Activated naive CD4-positive, alpha-beta T cell treated with anti-CD3 and anti-CD28 coated beads for 36 hours (primary cell): ENCODE measurements at regions not wholly inside any gene's neighbourhood (a gene's known extent, or its start where the extent isn't known, plus 50 kb on each side); places are given as distances from the start of the nearest gene placed in this dataset.

Experiments used
- CTCF ChIA-PET: fragments of 350-600 bp; sonication (Branson Sonifier 250); formaldehyde crosslinking; loops from one replicate; lab custom pipeline; 2021; ENCODE audit warnings: antibody characterized with exemption; lab: Charles Lee
- DNase-seq: peaks from one replicate; pipeline ENCODE4 v3.0.0-alpha.2; 2020
- H3K27ac Mint-ChIP-seq: one replicate; pipeline ENCODE4 v1.8.0; 2021; ENCODE audit warnings: mild to moderate bottlenecking, mixed read lengths
- H3K27me3 Mint-ChIP-seq: one replicate; pipeline ENCODE4 v1.8.0; 2021; ENCODE audit warnings: low read depth, mixed read lengths
- H3K36me3 Mint-ChIP-seq: one replicate; pipeline ENCODE4 v1.8.0; 2021; ENCODE audit warnings: low read depth, mixed read lengths
- H3K4me1 Mint-ChIP-seq: one replicate; pipeline ENCODE4 v1.8.0; 2021; ENCODE audit warnings: low read depth, mixed read lengths
- H3K4me3 Mint-ChIP-seq: one replicate; pipeline ENCODE4 v1.8.0; 2021; ENCODE audit warnings: mild to moderate bottlenecking, moderate library complexity, mixed read lengths
- H3K9me3 Mint-ChIP-seq: one replicate; pipeline ENCODE4 v1.8.0; 2021; ENCODE audit warnings: mixed read lengths
- intact Hi-C: fragments of 100-400 bp; cut with micrococcal nuclease; formaldehyde crosslinking; loops from one replicate; pipeline ENCODE4 v1.15.1; 2023

DNA sequence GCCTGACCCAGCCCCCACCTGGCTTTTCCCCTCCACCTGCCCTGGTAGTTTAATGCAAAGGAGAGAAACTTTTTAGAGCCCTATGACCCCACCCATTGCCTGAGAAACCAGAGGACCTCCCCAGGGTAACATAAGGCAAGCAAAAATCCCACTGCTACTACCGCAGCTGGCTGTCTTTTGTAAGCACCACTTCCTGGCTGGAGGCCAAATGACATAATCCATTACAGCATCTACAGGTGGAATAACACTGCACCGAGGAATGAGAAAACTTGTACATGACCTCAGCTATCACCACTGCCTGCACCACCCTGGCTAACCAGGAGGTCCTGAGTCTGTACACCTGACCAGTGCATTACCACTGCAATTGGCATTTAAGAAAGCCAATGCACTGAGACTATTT, 149.6 kb upstream of the GALNT5 start:
- H3K27me3 Mint-ChIP-seq, result peaks cover 4% of the 10 kb centered on the region
- no peak for DNase-seq
- CTCF ChIA-PET, result interaction anchor here (0.8 kb wide), 1 partner anchor 20 kb away, joined by 3 read pairs; no protein-coding TSS in a partner anchor
- H3K36me3 Mint-ChIP-seq, result no peaks in the 10 kb centered on the region
- H3K9me3 Mint-ChIP-seq, result peaks cover 10% of the 10 kb centered on the region
- H3K27ac Mint-ChIP-seq, result no peak overlapping the region
- intact Hi-C loops, result no loop called here
- H3K4me1 Mint-ChIP-seq, result no peaks in the 10 kb centered on the region
- H3K4me3 Mint-ChIP-seq, result no peak overlapping the region

GRCh38 chr2:157122776-157123175, 134.7 kb upstream of the GALNT5 start:
- H3K36me3 Mint-ChIP-seq, result no peaks in the 10 kb centered on the region
- no peaks in the 10 kb centered on the region for H3K27me3 Mint-ChIP-seq
- intact Hi-C loops, result no loop called here
- H3K4me3 Mint-ChIP-seq, result no peak overlapping the region
- H3K27ac Mint-ChIP-seq, result no peak overlapping the region
- H3K9me3 Mint-ChIP-seq, result peaks cover 6% of the 10 kb centered on the region
- CTCF ChIA-PET, result no interaction called here
- H3K4me1 Mint-ChIP-seq, result no peaks in the 10 kb centered on the region
- no peak for DNase-seq

DNA sequence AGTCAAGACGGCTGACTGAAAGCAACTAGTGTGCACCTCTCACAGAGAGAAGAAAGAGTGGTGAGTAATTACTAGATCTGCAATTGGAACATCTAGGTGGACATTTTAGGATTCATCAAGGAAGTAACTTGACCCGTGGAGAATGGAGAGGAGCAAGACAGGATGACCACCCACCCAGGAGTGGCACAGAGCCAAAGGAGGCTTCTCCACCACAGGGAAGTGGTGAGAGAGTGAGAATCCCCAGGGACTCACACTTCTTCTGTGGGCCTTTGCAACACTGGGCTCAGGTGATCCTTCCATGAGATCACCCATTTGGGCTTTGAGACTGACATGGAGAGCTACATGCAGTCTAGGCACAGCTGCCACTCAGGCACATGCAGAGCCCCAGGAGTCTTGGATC, 132.8 kb upstream of the GALNT5 start:
- Mint-ChIP-seq H3K9me3 (no peaks in the 10 kb centered on the region), H3K27me3 (no peaks in the 10 kb centered on the region), H3K4me1 (no peaks in the 10 kb centered on the region), H3K27ac (no peak overlapping the region), H3K36me3 (no peaks in the 10 kb centered on the region), H3K4me3 (no peak overlapping the region)
- intact Hi-C loops, result no loop called here
- CTCF ChIA-PET, result no interaction called here
- no peak for DNase-seq

DNA sequence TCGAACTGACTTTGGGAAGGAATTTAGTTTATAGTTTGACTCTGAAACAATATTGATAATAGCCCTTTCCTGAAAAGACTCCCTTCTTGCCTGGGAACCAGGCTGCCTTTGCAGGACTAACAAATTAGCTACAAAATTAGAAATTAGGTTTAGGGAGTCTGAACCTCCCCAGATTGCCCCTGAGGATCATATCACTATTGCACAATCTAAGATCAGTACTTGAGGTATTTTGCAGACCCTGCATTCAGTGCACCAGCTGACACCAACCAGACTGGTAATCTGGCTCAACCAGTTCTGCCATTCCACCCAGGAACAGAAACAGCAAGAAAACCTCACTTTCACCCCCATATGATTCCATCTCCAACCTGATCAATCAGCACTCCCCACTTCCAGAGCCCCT, 131.8 kb upstream of the GALNT5 start:
- Mint-ChIP-seq H3K4me1 (no peaks in the 10 kb centered on the region), H3K27ac (no peak overlapping the region), H3K4me3 (no peak overlapping the region), H3K9me3 (no peaks in the 10 kb centered on the region), H3K27me3 (no peaks in the 10 kb centered on the region), H3K36me3 (no peaks in the 10 kb centered on the region)
- no peak for DNase-seq
- intact Hi-C loops, result no loop called here
- CTCF ChIA-PET, result interaction anchor here (0.6 kb wide), 1 partner anchor 831 kb away, joined by 3 read pairs; no protein-coding TSS in a partner anchor

- no peaks in the 10 kb centered on the region for H3K4me1 Mint-ChIP-seq
- H3K36me3 Mint-ChIP-seq, result no peaks in the 10 kb centered on the region
- intact Hi-C loops, result no loop called here
- no peaks in the 10 kb centered on the region for H3K27me3 Mint-ChIP-seq
- no peaks in the 10 kb centered on the region for H3K9me3 Mint-ChIP-seq
- no peak for DNase-seq
- no peak overlapping the region for H3K27ac Mint-ChIP-seq
- H3K4me3 Mint-ChIP-seq, result no peak overlapping the region
- CTCF ChIA-PET, result interaction anchor here (0.6 kb wide), 1 partner anchor 9 kb away, joined by 4 read pairs; no protein-coding TSS in a partner anchor
Observed at GRCh38 chr2:157127249-157128012, 130.1 kb upstream of the GALNT5 start.

DNA sequence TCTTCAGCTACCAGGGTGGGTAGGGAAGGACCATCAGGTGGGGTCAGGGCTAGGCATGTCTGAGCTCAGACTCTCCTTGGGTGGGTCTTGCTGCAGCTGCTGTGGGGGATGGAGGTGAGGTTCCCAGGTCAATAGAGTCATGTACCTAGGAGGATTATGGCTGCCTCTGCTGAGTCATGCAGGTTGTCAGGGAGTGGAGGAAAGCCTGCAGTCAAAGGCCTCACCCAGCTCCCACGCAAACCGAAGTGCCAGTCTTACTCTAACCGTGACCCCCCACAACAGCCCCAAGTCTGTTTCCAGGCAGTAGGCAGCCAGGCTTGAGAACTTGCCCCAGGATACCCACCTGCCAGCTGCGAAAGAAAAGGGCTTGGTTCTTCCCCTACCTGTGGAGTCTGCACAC, 113.6 kb upstream of the GALNT5 start:
- no peaks in the 10 kb centered on the region for H3K9me3 Mint-ChIP-seq
- H3K27ac Mint-ChIP-seq, result no peak overlapping the region
- CTCF ChIA-PET, result no interaction called here
- no peaks in the 10 kb centered on the region for H3K4me1 Mint-ChIP-seq
- intact Hi-C loops, result no loop called here
- DNase-seq, result no peak
- H3K4me3 Mint-ChIP-seq, result no peak overlapping the region
- peaks cover 6% of the 10 kb centered on the region for H3K27me3 Mint-ChIP-seq
- no peaks in the 10 kb centered on the region for H3K36me3 Mint-ChIP-seq

GRCh38 chr2:157149270-157149669, 108.2 kb upstream of the GALNT5 start:
- H3K4me3 Mint-ChIP-seq, result no peak overlapping the region
- CTCF ChIA-PET, result no interaction called here
- H3K9me3 Mint-ChIP-seq, result no peaks in the 10 kb centered on the region
- peaks cover 4% of the 10 kb centered on the region for H3K27me3 Mint-ChIP-seq
- DNase-seq, result no peak
- no peaks in the 10 kb centered on the region for H3K36me3 Mint-ChIP-seq
- intact Hi-C loops, result no loop called here
- no peak overlapping the region for H3K27ac Mint-ChIP-seq
- H3K4me1 Mint-ChIP-seq, result no peaks in the 10 kb centered on the region

DNA sequence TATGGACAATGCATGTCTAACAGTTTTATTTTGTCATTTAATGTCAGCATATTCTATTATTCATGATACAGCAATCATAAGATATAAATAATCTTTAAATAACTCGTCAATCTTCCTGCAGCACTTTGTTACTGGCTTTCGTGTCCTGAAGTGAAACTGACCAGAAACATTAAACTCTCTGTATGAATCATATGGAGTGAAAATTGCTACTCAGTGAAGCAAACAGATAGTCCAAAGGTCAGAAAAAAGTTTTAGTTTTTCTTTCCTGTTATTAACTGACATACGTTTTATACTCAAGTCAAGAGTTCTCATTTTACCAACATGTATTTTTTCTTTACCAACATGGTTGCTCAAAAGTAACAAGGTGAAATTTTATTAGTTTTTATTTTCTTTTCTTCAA, 106.8 kb upstream of the GALNT5 start:
- H3K9me3 Mint-ChIP-seq, result no peaks in the 10 kb centered on the region
- no peak for DNase-seq
- no peak overlapping the region for H3K27ac Mint-ChIP-seq
- no peaks in the 10 kb centered on the region for H3K36me3 Mint-ChIP-seq
- intact Hi-C loops, result no loop called here
- no peak overlapping the region for H3K4me3 Mint-ChIP-seq
- no peaks in the 10 kb centered on the region for H3K4me1 Mint-ChIP-seq
- CTCF ChIA-PET, result no interaction called here
- H3K27me3 Mint-ChIP-seq, result peaks cover 1% of the 10 kb centered on the region

DNA sequence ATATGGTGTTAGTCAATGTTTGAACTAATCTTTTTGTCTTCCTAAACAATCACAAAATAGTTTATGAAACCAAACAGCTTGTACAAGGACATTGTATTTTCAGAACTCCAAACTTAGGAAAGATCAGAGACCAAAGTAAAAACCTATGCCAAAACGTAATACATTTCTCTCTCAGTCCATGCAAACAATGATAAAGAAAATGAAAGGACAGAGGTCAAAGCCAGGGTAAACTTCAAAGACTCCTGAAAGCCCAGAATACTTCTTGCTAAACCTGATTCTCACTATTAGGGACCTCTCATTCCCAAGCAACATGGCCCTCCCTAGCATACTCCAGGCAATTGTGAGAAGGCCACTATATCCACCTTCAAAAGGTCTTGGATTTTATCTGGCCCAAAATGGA, 105.1 kb upstream of the GALNT5 start:
- H3K9me3 Mint-ChIP-seq, result no peaks in the 10 kb centered on the region
- intact Hi-C loops, result no loop called here
- no peak overlapping the region for H3K4me3 Mint-ChIP-seq
- H3K4me1 Mint-ChIP-seq, result no peaks in the 10 kb centered on the region
- no peak for DNase-seq
- H3K27me3 Mint-ChIP-seq, result peaks cover 1% of the 10 kb centered on the region
- CTCF ChIA-PET, result no interaction called here
- H3K27ac Mint-ChIP-seq, result no peak overlapping the region
- H3K36me3 Mint-ChIP-seq, result no peaks in the 10 kb centered on the region

GRCh38 chr2:157155992-157156391, 101.5 kb upstream of the GALNT5 start:
- Mint-ChIP-seq H3K36me3 (no peaks in the 10 kb centered on the region), H3K27ac (no peak overlapping the region), H3K9me3 (no peaks in the 10 kb centered on the region), H3K4me1 (no peaks in the 10 kb centered on the region), H3K4me3 (no peak overlapping the region), H3K27me3 (no peaks in the 10 kb centered on the region)
- intact Hi-C loops, result no loop called here
- CTCF ChIA-PET, result no interaction called here
- DNase-seq, result no peak

DNA sequence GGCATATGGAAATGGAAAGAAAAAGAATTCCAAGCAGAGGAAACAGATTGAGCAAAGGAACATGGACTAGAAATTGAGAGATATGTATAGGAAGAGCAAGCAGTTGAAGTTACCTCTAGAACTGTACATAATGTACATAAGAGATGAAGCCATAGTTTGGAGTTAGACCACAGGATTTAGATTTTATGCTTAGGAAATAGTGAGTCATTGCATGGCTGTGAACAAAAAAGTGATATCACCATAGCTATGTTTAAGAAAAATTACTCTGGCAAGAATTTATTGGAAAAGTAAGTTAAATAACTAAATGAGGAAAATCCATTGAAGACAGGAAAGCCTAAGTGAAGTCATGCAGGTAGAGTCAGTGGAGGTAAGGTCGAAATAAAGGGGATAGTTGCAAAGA, 99.4 kb upstream of the GALNT5 start:
- Mint-ChIP-seq H3K27me3 (no peaks in the 10 kb centered on the region), H3K4me3 (no peak overlapping the region), H3K4me1 (no peaks in the 10 kb centered on the region), H3K36me3 (no peaks in the 10 kb centered on the region), H3K9me3 (no peaks in the 10 kb centered on the region), H3K27ac (no peak overlapping the region)
- no peak for DNase-seq
- intact Hi-C loops, result no loop called here
- CTCF ChIA-PET, result interaction anchor here (0.6 kb wide), 1 partner anchor 115 kb away, joined by 4 read pairs; no protein-coding TSS in a partner anchor

DNA sequence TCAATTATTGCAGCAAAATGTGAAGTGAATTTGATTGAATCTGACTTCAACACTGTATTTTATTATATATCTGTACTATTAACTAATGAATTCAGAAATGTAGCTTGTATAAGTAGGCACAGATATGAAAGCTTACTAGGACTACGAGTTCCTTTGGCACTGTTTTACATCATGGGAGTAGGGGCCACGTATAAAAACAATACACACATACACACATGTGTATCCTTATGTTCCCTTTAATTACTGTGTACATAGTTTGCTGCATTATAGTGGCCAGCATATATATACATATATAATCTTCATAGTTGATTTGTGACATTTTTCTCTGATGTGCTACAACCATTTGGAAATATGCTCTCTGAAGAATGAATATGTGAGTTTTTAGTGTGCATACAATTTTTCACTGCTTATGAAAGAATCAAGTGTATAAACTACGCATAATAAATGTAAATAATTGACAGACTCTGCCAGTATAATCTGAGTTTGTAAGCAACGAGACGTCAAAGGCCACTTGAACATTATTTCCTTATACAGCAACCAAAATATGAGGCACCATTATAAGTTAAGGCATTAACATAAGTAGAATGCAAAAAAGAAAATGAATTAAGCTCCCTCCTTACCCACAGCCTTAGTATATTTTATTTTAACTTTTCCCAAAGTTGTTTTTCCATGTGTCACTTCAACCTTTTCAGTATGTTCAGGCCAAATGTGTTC, 98.1 kb upstream of the GALNT5 start:
- H3K4me3 Mint-ChIP-seq, result no peak overlapping the region
- no peak overlapping the region for H3K27ac Mint-ChIP-seq
- no peak for DNase-seq
- CTCF ChIA-PET, result no interaction called here
- H3K36me3 Mint-ChIP-seq, result no peaks in the 10 kb centered on the region
- H3K27me3 Mint-ChIP-seq, result no peaks in the 10 kb centered on the region
- no peaks in the 10 kb centered on the region for H3K9me3 Mint-ChIP-seq
- no peaks in the 10 kb centered on the region for H3K4me1 Mint-ChIP-seq
- intact Hi-C loops, result no loop called here

GRCh38 chr2:157160111-157160510, 97.4 kb upstream of the GALNT5 start:
- H3K27ac Mint-ChIP-seq, result no peak overlapping the region
- no peaks in the 10 kb centered on the region for H3K36me3 Mint-ChIP-seq
- no peak overlapping the region for H3K4me3 Mint-ChIP-seq
- CTCF ChIA-PET, result no interaction called here
- no peaks in the 10 kb centered on the region for H3K27me3 Mint-ChIP-seq
- intact Hi-C loops, result no loop called here
- no peak for DNase-seq
- peaks cover 2% of the 10 kb centered on the region for H3K9me3 Mint-ChIP-seq
- H3K4me1 Mint-ChIP-seq, result no peaks in the 10 kb centered on the region
